NCI-H1092 (cell line): ENCODE measurements at regions not wholly inside any gene's neighbourhood (a gene's known extent, or its start where the extent isn't known, plus 50 kb on each side); places are given as distances from the start of the nearest gene placed in this dataset.

ENCODE experiments used
- DNase-seq: peaks from one replicate; lab custom pipeline; 2025; lab: John Stamatoyannopoulos, UW

GRCh38 chr16:88284626-88285513 lies 97.9 kb upstream of the ZNF469 start:
- DNase-seq: no peak

GRCh38 chr16:88285514-88285822 lies 97.3 kb upstream of the ZNF469 start:
- no peak for DNase-seq

- no peak for DNase-seq
Measured at GRCh38 chr16:88286301-88286923, 96.3 kb upstream of the ZNF469 start.

GRCh38 chr16:88287219-88287618 lies 95.5 kb upstream of the ZNF469 start:
- DNase-seq: no peak

GRCh38 chr16:88288303-88288702 lies 94.5 kb upstream of the ZNF469 start:
- DNase-seq: no peak

GRCh38 chr16:88289001-88289400 lies 93.8 kb upstream of the ZNF469 start:
- DNase-seq: no peak

GRCh38 chr16:88289561-88289960 lies 93.2 kb upstream of the ZNF469 start:
- no peak for DNase-seq

- no peak for DNase-seq
Measured at GRCh38 chr16:88289968-88290401, 92.8 kb upstream of the ZNF469 start.

GRCh38 chr16:88290850-88291830 lies 91.6 kb upstream of the ZNF469 start:
- no peak for DNase-seq

GRCh38 chr16:88292007-88292970 lies 90.5 kb upstream of the ZNF469 start:
- no peak for DNase-seq

- no peak for DNase-seq
Measured at GRCh38 chr16:88293097-88293496, 89.7 kb upstream of the ZNF469 start.

- no peak for DNase-seq
Measured at GRCh38 chr16:88295671-88296436, 86.9 kb upstream of the ZNF469 start.

GRCh38 chr16:88296437-88297177 lies 86.2 kb upstream of the ZNF469 start:
- DNase-seq: no peak

GRCh38 chr16:88297178-88297720 lies 85.5 kb upstream of the ZNF469 start:
- no peak for DNase-seq

GRCh38 chr16:88298181-88298832 lies 84.5 kb upstream of the ZNF469 start:
- no peak for DNase-seq

- no peak for DNase-seq
Measured at GRCh38 chr16:88298833-88299745, 83.7 kb upstream of the ZNF469 start.

- DNase-seq: no peak
Measured at GRCh38 chr16:88299751-88300462, 82.9 kb upstream of the ZNF469 start.
